Body of pancreas (tissue), 4 donors: ENCODE measurements at regions not wholly inside any gene's neighbourhood (a gene's known extent, or its start where the extent isn't known, plus 50 kb on each side); places are given as distances from the start of the nearest gene placed in this dataset.

Experiments used
- POLR2A ChIP-seq, 3 donors: fragments of 450-650 bp; IDR thresholded peaks; one replicate each; pipeline ENCODE4 v1.6.1; 2016; ENCODE audit warnings: antibody characterized with exemption in 3 of 3, mild to moderate bottlenecking in 2 of 3
- TF ChIP-seq, protein P1 (sequence below), 7 experiments: fragments of 450-650 bp in 4 of 7; fragments of 200-600 bp in 3 of 7; sonication (generic) in 3 of 7; IDR thresholded peaks; one replicate each; pipeline ENCODE4 v1.5.1; 2016 to 2019; ENCODE audit warnings: antibody characterized with exemption in 7 of 7

DNA sequence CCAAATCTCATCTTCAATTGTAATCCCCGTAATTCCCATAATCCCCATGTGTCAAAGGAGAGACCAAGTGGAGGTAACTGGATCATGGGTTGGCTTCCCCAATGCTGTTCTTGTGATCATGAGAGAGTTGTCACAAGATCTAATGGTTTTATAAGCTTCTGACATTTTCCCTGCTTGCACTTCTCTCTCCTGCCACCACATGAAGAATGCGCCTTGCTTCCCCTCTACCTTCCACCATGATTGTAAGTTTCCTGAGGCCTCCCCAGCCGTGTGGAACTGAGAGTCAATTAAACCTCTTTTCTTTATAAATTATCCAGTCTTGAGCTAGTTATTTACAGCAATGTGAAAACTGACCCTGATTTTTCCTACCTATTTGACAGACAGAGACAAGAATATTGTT lies 162.5 kb upstream of the SYT6 start:
- no peak for TF ChIP-seq POLR2A (IDR thresholded peaks at IDR 0.05)
- TF ChIP-seq, protein P1, sequence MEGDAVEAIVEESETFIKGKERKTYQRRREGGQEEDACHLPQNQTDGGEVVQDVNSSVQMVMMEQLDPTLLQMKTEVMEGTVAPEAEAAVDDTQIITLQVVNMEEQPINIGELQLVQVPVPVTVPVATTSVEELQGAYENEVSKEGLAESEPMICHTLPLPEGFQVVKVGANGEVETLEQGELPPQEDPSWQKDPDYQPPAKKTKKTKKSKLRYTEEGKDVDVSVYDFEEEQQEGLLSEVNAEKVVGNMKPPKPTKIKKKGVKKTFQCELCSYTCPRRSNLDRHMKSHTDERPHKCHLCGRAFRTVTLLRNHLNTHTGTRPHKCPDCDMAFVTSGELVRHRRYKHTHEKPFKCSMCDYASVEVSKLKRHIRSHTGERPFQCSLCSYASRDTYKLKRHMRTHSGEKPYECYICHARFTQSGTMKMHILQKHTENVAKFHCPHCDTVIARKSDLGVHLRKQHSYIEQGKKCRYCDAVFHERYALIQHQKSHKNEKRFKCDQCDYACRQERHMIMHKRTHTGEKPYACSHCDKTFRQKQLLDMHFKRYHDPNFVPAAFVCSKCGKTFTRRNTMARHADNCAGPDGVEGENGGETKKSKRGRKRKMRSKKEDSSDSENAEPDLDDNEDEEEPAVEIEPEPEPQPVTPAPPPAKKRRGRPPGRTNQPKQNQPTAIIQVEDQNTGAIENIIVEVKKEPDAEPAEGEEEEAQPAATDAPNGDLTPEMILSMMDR (IDR thresholded peaks at IDR 0.05), result no peak
